ENCODE measurements at regions not wholly inside any gene's neighbourhood (a gene's known extent, or its start where the extent isn't known, plus 50 kb on each side); places are given as distances from the start of the nearest gene placed in this dataset.

- DNase-seq (no peak), ATAC-seq (no peak)
- Mint-ChIP-seq H3K27me3 (ENCODE audit: low read depth in 2 of 2) (peaks cover 7 to 13% of the 10 kb centered on the region in 2 donors), H3K4me3 (no peak overlapping the region), H3K4me1 (no peaks in the 10 kb centered on the region), H3K9me3 (no peaks in the 10 kb centered on the region), H3K27ac (no peak overlapping the region), H3K36me3 (no peaks in the 10 kb centered on the region)
- H3K27ac ChIP-seq (ENCODE audit: low read length), result no peak overlapping the region
- no peaks in the 10 kb centered on the region for H3K27me3 ChIP-seq (ENCODE audit: control insufficient read depth, insufficient read depth, low read length)
- H3K4me3 ChIP-seq (ENCODE audit: low read length), result no peak overlapping the region
- H3K9me3 ChIP-seq (ENCODE audit: control insufficient read depth, insufficient read depth, low read length), result no peaks in the 10 kb centered on the region
- no peak for TF ChIP-seq CTCF (IDR thresholded peaks at IDR 0.05)
- H3K36me3 ChIP-seq (ENCODE audit: control insufficient read depth, insufficient read depth, low read length), result no peaks in the 10 kb centered on the region
- intact Hi-C loops (cut with micrococcal nuclease), result no loop called here
- WGBS (ENCODE audit: insufficient coverage), result 94% methylated on average over 1 of the region's 1 CpG
- no peaks in the 10 kb centered on the region for H3K4me1 ChIP-seq (ENCODE audit: control insufficient read depth, insufficient read depth, low read length)
Observed at GRCh38 chr5:143870362-143870761, 58.4 kb downstream of the HMHB1 start.

- H3K27me3 Mint-ChIP-seq (ENCODE audit: low read depth in 2 of 2), result peaks cover 7 to 10% of the 10 kb centered on the region in 2 donors
- DNase-seq (no peak), ATAC-seq (no peak)
- no peaks in the 10 kb centered on the region for H3K4me1 Mint-ChIP-seq
- H3K9me3 ChIP-seq (ENCODE audit: control insufficient read depth, insufficient read depth, low read length), result no peaks in the 10 kb centered on the region
- H3K4me3 ChIP-seq (ENCODE audit: low read length), result no peak overlapping the region
- H3K4me3 Mint-ChIP-seq, result no peak overlapping the region
- H3K36me3 Mint-ChIP-seq, result no peaks in the 10 kb centered on the region
- H3K27me3 ChIP-seq (ENCODE audit: control insufficient read depth, insufficient read depth, low read length), result no peaks in the 10 kb centered on the region
- 71% methylated on average over 5 of the region's 5 CpGs for WGBS (ENCODE audit: insufficient coverage)
- TF ChIP-seq CTCF (IDR thresholded peaks at IDR 0.05), result no peak
- intact Hi-C loops (cut with micrococcal nuclease), result no loop called here
- H3K36me3 ChIP-seq (ENCODE audit: control insufficient read depth, insufficient read depth, low read length), result no peaks in the 10 kb centered on the region
- H3K27ac Mint-ChIP-seq, result no peak overlapping the region
- H3K4me1 ChIP-seq (ENCODE audit: control insufficient read depth, insufficient read depth, low read length), result no peaks in the 10 kb centered on the region
- H3K27ac ChIP-seq (ENCODE audit: low read length), result no peak overlapping the region
- H3K9me3 Mint-ChIP-seq, result no peaks in the 10 kb centered on the region
Observed at GRCh38 chr5:143870871-143871632, 59.1 kb downstream of the HMHB1 start.

- DNase-seq (no peak), ATAC-seq (no peak)
- Histone ChIP-seq H3K4me1 (ENCODE audit: control insufficient read depth, insufficient read depth, low read length) (no peaks in the 10 kb centered on the region), H3K4me3 (ENCODE audit: low read length) (no peak overlapping the region), H3K27ac (ENCODE audit: low read length) (no peak overlapping the region), H3K9me3 (ENCODE audit: control insufficient read depth, insufficient read depth, low read length) (no peaks in the 10 kb centered on the region), H3K27me3 (ENCODE audit: control insufficient read depth, insufficient read depth, low read length) (no peaks in the 10 kb centered on the region), H3K36me3 (ENCODE audit: control insufficient read depth, insufficient read depth, low read length) (no peaks in the 10 kb centered on the region)
- no peak overlapping the region for H3K4me3 Mint-ChIP-seq
- intact Hi-C loops (cut with micrococcal nuclease), result no loop called here
- H3K36me3 Mint-ChIP-seq, result no peaks in the 10 kb centered on the region
- peaks cover 7% of the 10 kb centered on the region in 2 donors for H3K27me3 Mint-ChIP-seq (ENCODE audit: low read depth in 2 of 2)
- no peak for TF ChIP-seq CTCF (IDR thresholded peaks at IDR 0.05)
- no peaks in the 10 kb centered on the region for H3K4me1 Mint-ChIP-seq
- no peaks in the 10 kb centered on the region for H3K9me3 Mint-ChIP-seq
- H3K27ac Mint-ChIP-seq, result no peak overlapping the region
- WGBS (ENCODE audit: insufficient coverage), result 73% methylated on average over 2 of the region's 2 CpGs
Observed at GRCh38 chr5:143871672-143872071, 59.7 kb downstream of the HMHB1 start.

- peaks cover 7 to 11% of the 10 kb centered on the region in 2 donors for H3K27me3 Mint-ChIP-seq (ENCODE audit: low read depth in 2 of 2)
- no peak overlapping the region for H3K4me3 ChIP-seq (ENCODE audit: low read length)
- H3K36me3 ChIP-seq (ENCODE audit: control insufficient read depth, insufficient read depth, low read length), result no peaks in the 10 kb centered on the region
- H3K4me1 ChIP-seq (ENCODE audit: control insufficient read depth, insufficient read depth, low read length), result no peaks in the 10 kb centered on the region
- no peak for DNase-seq
- no peak for TF ChIP-seq CTCF (IDR thresholded peaks at IDR 0.05)
- no peak overlapping the region for H3K27ac Mint-ChIP-seq
- H3K27me3 ChIP-seq (ENCODE audit: control insufficient read depth, insufficient read depth, low read length), result no peaks in the 10 kb centered on the region
- H3K9me3 Mint-ChIP-seq, result no peaks in the 10 kb centered on the region
- no peaks in the 10 kb centered on the region for H3K4me1 Mint-ChIP-seq
- ATAC-seq, result no peak
- intact Hi-C loops (cut with micrococcal nuclease), result no loop called here
- no peak overlapping the region for H3K4me3 Mint-ChIP-seq
- no peak overlapping the region for H3K27ac ChIP-seq (ENCODE audit: low read length)
- no peaks in the 10 kb centered on the region for H3K9me3 ChIP-seq (ENCODE audit: control insufficient read depth, insufficient read depth, low read length)
- 70% methylated on average over 4 of the region's 4 CpGs for WGBS (ENCODE audit: insufficient coverage)
- H3K36me3 Mint-ChIP-seq, result no peaks in the 10 kb centered on the region
Observed at GRCh38 chr5:143874312-143874711, 62.4 kb downstream of the HMHB1 start.

Measured in natural killer cell (primary cell).